ENCODE measurements at regions not wholly inside any gene's neighbourhood (a gene's known extent, or its start where the extent isn't known, plus 50 kb on each side); places are given as distances from the start of the nearest gene placed in this dataset.

DNA sequence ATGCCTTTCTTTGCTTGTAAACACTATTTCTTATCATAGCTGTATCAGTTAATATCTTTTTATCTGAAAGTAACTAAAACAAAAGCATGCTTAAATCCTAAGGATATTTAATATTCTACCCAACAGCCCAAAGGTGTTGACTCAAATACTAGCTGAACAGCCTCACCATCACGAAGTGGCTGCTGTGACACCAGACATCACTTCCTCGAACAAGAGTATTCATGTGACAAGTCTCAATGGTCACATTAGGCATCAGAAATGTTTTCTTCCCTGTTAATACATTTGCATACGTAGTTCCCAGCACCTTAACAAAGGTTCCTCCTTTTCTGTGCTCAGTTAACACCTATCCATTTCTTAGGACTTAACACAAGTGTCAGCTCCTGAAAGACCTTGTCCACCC is 193.8 kb upstream of the DYNLRB2 start:
- Histone ChIP-seq H3K36me3 (no peaks in the 10 kb centered on the region), H3K27me3 (no peaks in the 10 kb centered on the region), H3K4me1 (peaks cover 6% of the 10 kb centered on the region), H3K9me3 (no peaks in the 10 kb centered on the region), H3K27ac (no peak overlapping the region), H3K4me3 (no peak overlapping the region)
- TF ChIP-seq, protein P1, sequence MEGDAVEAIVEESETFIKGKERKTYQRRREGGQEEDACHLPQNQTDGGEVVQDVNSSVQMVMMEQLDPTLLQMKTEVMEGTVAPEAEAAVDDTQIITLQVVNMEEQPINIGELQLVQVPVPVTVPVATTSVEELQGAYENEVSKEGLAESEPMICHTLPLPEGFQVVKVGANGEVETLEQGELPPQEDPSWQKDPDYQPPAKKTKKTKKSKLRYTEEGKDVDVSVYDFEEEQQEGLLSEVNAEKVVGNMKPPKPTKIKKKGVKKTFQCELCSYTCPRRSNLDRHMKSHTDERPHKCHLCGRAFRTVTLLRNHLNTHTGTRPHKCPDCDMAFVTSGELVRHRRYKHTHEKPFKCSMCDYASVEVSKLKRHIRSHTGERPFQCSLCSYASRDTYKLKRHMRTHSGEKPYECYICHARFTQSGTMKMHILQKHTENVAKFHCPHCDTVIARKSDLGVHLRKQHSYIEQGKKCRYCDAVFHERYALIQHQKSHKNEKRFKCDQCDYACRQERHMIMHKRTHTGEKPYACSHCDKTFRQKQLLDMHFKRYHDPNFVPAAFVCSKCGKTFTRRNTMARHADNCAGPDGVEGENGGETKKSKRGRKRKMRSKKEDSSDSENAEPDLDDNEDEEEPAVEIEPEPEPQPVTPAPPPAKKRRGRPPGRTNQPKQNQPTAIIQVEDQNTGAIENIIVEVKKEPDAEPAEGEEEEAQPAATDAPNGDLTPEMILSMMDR (IDR thresholded peaks at IDR 0.05) = no peak
- intact Hi-C loops (cut with DNase I) = no loop called here
- ATAC-seq = no peak
- DNase-seq = no peak

DNA sequence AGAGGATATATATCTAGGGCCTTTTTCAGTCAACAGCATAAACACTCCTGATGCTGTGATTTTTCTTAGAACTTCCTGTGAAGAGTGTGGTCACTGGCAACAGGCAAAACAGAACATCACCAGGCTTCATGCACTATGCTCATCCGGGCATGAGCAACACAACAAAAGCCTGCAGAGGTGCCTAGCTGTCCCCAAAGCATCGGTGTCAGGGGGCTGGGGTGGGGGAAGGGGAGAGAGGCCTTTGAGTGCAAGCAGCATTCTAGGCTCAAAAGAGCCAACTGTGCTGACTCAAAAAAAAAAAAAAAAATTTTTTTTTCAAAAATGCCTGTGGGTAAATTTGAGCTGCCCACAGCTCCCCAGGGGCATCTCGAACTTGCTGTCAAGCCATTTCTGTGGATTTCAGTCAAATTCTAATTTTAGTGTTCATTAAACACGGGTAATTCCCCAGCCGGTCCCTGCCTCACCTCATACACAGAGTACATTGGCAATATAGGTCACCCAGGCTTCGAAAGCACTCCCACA is 194.6 kb upstream of the DYNLRB2 start:
- no peak for DNase-seq
- TF ChIP-seq, protein P1 (IDR thresholded peaks at IDR 0.05) = no peak
- Histone ChIP-seq H3K4me3 (no peak overlapping the region), H3K9me3 (no peaks in the 10 kb centered on the region), H3K27me3 (no peaks in the 10 kb centered on the region), H3K27ac (no peak overlapping the region), H3K4me1 (peaks cover 6% of the 10 kb centered on the region), H3K36me3 (no peaks in the 10 kb centered on the region)
- intact Hi-C loops (cut with DNase I) = no loop called here
- no peak for ATAC-seq

DNA sequence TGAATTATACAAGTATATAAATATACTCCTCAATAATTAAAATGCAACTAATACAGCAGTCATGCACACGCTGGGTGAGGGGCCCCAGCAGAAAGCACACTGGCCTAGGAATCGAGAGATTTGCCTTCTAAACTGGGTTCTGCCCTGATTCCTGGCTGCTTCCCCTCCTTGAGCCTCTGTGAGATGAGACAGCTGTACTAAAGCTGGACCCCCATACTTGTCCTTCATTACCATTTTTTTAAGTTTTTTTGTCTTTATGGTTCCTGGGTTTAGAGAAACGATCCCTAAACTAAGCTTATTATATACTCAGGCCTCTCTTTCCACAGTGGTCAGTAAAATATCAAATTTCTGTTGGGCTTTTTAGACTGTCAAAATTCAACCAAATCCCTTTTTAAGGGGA is 195.1 kb upstream of the DYNLRB2 start:
- TF ChIP-seq, protein P1 (IDR thresholded peaks at IDR 0.05) = no peak
- ATAC-seq (no peak), DNase-seq (no peak)
- H3K9me3 ChIP-seq = no peaks in the 10 kb centered on the region
- no peaks in the 10 kb centered on the region for H3K36me3 ChIP-seq
- H3K4me3 ChIP-seq = no peak overlapping the region
- H3K27me3 ChIP-seq = no peaks in the 10 kb centered on the region
- intact Hi-C loops (cut with DNase I) = no loop called here
- peaks cover 6% of the 10 kb centered on the region for H3K4me1 ChIP-seq
- no peak overlapping the region for H3K27ac ChIP-seq

DNA sequence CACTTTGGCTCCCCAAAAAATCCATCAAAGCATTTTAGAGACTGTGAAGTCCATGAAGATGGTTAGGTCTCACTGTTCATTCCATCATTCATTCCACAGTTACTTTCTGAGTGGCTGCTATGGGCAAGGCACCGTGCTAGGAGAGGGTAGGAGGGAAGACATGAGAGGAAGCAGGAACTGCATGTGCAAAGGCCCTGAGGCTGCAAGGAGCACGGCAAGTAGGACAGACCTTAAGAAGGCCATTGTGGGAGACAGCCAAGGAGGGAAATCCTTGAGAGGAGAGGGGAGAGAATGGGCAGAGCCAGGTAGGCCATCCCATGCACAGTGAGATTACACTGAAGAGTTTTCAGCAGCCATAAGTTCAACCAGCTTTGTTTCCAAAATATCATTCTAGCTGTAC is 196.2 kb upstream of the DYNLRB2 start:
- intact Hi-C loops (cut with DNase I) = no loop called here
- Histone ChIP-seq H3K9me3 (no peaks in the 10 kb centered on the region), H3K36me3 (no peaks in the 10 kb centered on the region), H3K27ac (no peak overlapping the region), H3K4me3 (no peak overlapping the region), H3K4me1 (peaks cover 6% of the 10 kb centered on the region), H3K27me3 (no peaks in the 10 kb centered on the region)
- TF ChIP-seq, protein P1 (IDR thresholded peaks at IDR 0.05) = no peak
- no peak for DNase-seq
- no peak for ATAC-seq

DNA sequence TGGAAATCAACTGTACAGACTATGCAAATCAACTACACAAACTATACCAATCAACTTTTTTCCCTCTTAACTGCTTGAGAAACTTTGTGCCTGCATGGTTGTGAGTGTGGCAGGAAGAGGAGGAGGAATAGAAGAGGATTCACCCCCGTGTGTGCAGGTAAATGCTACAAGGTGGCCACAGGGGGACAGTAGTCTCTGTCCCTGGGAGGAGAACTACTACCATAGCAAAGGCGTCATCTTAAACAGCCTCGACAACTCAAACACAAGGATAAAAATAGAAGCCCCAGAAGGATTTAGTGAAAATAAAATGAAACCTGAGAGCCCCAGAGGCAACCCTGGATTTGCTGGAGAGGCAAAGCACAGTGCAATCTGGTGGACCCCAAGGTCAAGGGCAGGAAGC is 199.5 kb upstream of the DYNLRB2 start:
- intact Hi-C loops (cut with DNase I) = no loop called here
- ATAC-seq (no peak), DNase-seq (no peak)
- Histone ChIP-seq H3K4me1 (no peaks in the 10 kb centered on the region), H3K36me3 (no peaks in the 10 kb centered on the region), H3K9me3 (no peaks in the 10 kb centered on the region), H3K27me3 (no peaks in the 10 kb centered on the region), H3K27ac (no peak overlapping the region), H3K4me3 (no peak overlapping the region)
- TF ChIP-seq, protein P1 (IDR thresholded peaks at IDR 0.05) = no peak

DNA sequence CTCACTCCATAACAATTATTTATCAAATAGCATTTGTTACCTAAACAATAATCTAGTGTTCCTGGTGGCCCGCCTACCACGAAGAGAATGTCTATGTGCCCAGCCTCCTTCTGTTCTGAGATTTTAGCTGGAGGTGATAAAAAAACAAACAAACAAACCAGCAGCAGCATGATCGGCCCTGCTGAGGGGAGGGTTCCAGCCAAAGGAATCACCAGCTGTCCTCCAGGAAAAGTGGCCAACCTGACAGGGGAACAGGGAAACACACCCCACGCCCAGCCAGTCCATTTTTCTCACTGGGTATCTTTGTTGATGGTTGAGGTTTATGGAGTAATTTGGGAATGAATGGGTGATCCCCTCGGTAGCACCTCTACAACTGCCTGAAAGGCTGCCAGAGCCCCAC is 203.0 kb upstream of the DYNLRB2 start:
- intact Hi-C loops (cut with DNase I) = no loop called here
- Histone ChIP-seq H3K9me3 (no peaks in the 10 kb centered on the region), H3K27me3 (no peaks in the 10 kb centered on the region), H3K4me3 (no peak overlapping the region), H3K36me3 (no peaks in the 10 kb centered on the region), H3K27ac (no peak overlapping the region), H3K4me1 (no peaks in the 10 kb centered on the region)
- ATAC-seq (no peak), DNase-seq (no peak)
- TF ChIP-seq, protein P1 (IDR thresholded peaks at IDR 0.05) = no peak

Measured in upper lobe of right lung (tissue), 1 donor.